OCI-LY1 (cell line): ENCODE measurements at regions not wholly inside any gene's neighbourhood (a gene's known extent, or its start where the extent isn't known, plus 50 kb on each side); places are given as distances from the start of the nearest gene placed in this dataset.

Source experiments
- H2AFZ ChIP-seq: fragments of 200-600 bp; sonication (generic), shearing (Covaris generic); 2 replicates; pipeline ENCODE4 v1.6.0; 2014; ENCODE audit warnings: antibody characterized with exemption, mild to moderate bottlenecking, low read length
- H3F3A ChIP-seq: fragments of 200-600 bp; sonication (generic), shearing (Covaris generic); 2 replicates; pipeline ENCODE4 v1.6.0; 2014; ENCODE audit warnings: mild to moderate bottlenecking, antibody characterized with exemption, low read length, moderate library complexity; ENCODE audit not compliant: insufficient read depth
- H3K27ac ChIP-seq: fragments of 200-600 bp; sonication (generic); 2 replicates; pipeline ENCODE4 v1.5.1; 2014; ENCODE audit warnings: low read length, mixed run types, mild to moderate bottlenecking, low read depth; ENCODE audit not compliant: poor library complexity, severe bottlenecking
- H3K27me3 ChIP-seq: fragments of 200-600 bp; sonication (generic); 2 replicates; pipeline ENCODE4 v1.6.0; 2014; ENCODE audit warnings: antibody characterized with exemption, mild to moderate bottlenecking, low read length, moderate library complexity; ENCODE audit not compliant: insufficient read depth
- H3K36me3 ChIP-seq: fragments of 200-600 bp; sonication (generic); 2 replicates; pipeline ENCODE4 v1.6.1; 2014; ENCODE audit warnings: mild to moderate bottlenecking, antibody characterized with exemption, low read length, moderate library complexity, mixed read lengths; ENCODE audit not compliant: insufficient read depth
- H3K4me1 ChIP-seq: fragments of 200-600 bp; sonication (generic); 2 replicates; pipeline ENCODE4 v1.5.1; 2014; ENCODE audit warnings: mild to moderate bottlenecking, low read length, moderate library complexity; ENCODE audit not compliant: insufficient read depth, severe bottlenecking
- H3K4me2 ChIP-seq: fragments of 200-600 bp; sonication (generic), shearing (Covaris generic); 2 replicates; pipeline ENCODE4 v1.6.1; 2014; ENCODE audit warnings: low read length
- H3K4me3 ChIP-seq: fragments of 200-600 bp; sonication (generic); 2 replicates; pipeline ENCODE4 v1.5.1; 2014; ENCODE audit warnings: low read length, low read depth, mild to moderate bottlenecking, mixed read lengths; ENCODE audit not compliant: poor library complexity, severe bottlenecking
- H3K79me2 ChIP-seq: fragments of 200-600 bp; shearing (Covaris generic); 2 replicates; pipeline ENCODE4 v1.6.1; 2016; ENCODE audit warnings: mixed run types, low read length, mixed read lengths; ENCODE audit not compliant: insufficient read depth
- H3K9ac ChIP-seq: fragments of 200-600 bp; sonication (generic), shearing (Covaris generic); 2 replicates; pipeline ENCODE4 v1.6.1; 2014; ENCODE audit warnings: mild to moderate bottlenecking, low read length, mixed read lengths
- H3K9me2 ChIP-seq: fragments of 200-600 bp; sonication (generic), shearing (Covaris generic); 2 replicates; pipeline ENCODE4 v1.6.1; 2014; ENCODE audit warnings: low read depth, mild to moderate bottlenecking, low read length, mixed read lengths
- H3K9me3 ChIP-seq: fragments of 200-600 bp; shearing (Covaris generic); 2 replicates; pipeline ENCODE4 v1.6.1; 2014; ENCODE audit warnings: low read length, mixed read lengths
- H4K20me1 ChIP-seq: fragments of 200-600 bp; sonication (generic), shearing (Covaris generic); 2 replicates; pipeline ENCODE4 v1.6.0; 2016; ENCODE audit warnings: mild to moderate bottlenecking, low read length; ENCODE audit not compliant: insufficient read depth
- EZH2 ChIP-seq: fragments of 200-600 bp; sonication (generic), shearing (Covaris generic); IDR thresholded peaks from 2 replicates; pipeline ENCODE4 v1.8.0; 2017; ENCODE audit warnings: borderline replicate concordance, mixed run types, mild to moderate bottlenecking, antibody characterized with exemption, low read length, moderate library complexity, mixed read lengths
- TF ChIP-seq, protein P1 (sequence below): fragments of 200-600 bp; sonication (generic), shearing (Covaris generic); IDR thresholded peaks from 2 replicates; pipeline ENCODE4 v1.5.1; 2017; ENCODE audit warnings: mild to moderate bottlenecking, antibody characterized with exemption, low read length, moderate library complexity, mixed read lengths

DNA sequence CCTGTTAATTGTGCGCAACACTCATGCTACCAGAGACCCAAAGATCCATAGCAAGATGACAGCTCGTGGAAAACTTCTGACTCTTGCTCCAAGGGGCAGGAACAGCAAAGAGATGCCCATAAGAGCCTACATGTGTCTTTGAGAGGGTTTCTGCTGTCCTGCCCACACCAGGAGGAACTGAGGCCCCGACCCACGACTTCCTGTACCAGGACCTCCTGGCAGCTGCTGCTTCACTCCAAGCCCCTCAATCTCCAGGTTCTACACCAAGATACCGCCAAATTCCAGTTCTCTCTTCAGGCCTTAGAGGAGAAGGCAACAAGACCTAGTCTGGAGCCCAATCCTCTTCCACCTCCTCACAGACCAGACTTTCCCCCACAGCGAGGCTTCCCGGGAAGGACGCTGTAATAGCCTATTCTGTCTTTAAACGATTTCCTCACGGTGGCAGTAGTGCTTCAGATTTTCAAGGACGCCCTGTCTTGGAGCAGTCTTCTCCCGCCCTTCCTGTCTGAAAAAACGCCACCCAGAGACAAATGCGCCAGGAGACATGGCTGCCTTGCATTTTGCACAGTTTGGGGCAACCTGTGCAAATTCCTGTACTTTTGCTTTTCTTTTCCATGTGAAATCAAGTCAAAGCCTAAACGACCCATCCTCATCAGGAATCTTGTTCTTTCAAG, 230.2 kb upstream of the STK26 start:
- peak overlapping the region; percentile 90 for H3K27ac ChIP-seq

DNA sequence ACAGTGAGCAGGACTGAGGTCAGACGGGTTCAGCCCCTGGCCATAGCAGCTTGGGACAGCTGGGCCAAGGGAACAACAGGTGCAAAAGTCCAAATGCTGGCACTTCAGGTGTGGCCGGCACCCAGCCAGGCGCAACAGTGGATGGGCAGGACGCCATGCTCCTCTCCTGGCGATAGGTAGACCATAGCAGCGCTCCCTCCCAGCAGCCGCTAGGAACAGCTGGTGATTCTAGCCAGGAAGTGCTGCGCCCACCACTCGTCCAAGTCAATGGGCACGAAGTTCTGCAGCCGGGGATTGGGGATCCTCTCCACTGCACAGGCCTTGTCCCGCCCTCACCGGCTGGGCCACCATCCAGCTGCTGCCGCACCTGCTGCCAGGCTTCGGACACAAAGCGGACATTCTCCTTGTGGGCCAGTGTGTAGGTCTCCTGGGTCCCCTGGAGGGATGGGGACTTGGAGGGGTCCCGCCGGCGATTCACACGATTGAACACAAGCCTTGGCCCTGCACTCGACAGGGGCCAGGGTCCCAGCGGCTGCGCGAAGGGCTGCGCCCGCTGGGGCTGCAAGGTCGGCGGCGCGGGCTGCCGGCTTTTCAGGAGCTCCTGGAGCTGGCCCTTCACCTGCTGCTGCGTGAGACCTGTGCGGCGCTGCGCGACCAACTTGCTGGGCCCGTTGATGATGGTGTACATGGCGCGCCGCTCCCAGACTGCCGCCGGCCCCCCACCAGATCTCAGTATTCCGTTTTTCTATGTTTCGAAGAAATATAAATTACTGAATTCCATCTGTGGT, 227.5 kb upstream of the STK26 start:
- Histone ChIP-seq H3F3A (no peaks in the 10 kb centered on the region), H3K4me1 (peaks cover 27% of the 10 kb centered on the region), H3K27me3 (no peaks in the 10 kb centered on the region), H3K36me3 (no peaks in the 10 kb centered on the region), H3K9ac (no peak overlapping the region), H3K4me3 (no peak overlapping the region), H4K20me1 (no peaks in the 10 kb centered on the region), H3K9me3 (no peaks in the 10 kb centered on the region), H3K4me2 (no peak overlapping the region), H3K27ac (no peak overlapping the region), H3K9me2 (no peaks in the 10 kb centered on the region), H2AFZ (no peak overlapping the region), H3K79me2 (no peaks in the 10 kb centered on the region)
- TF ChIP-seq, protein P1, sequence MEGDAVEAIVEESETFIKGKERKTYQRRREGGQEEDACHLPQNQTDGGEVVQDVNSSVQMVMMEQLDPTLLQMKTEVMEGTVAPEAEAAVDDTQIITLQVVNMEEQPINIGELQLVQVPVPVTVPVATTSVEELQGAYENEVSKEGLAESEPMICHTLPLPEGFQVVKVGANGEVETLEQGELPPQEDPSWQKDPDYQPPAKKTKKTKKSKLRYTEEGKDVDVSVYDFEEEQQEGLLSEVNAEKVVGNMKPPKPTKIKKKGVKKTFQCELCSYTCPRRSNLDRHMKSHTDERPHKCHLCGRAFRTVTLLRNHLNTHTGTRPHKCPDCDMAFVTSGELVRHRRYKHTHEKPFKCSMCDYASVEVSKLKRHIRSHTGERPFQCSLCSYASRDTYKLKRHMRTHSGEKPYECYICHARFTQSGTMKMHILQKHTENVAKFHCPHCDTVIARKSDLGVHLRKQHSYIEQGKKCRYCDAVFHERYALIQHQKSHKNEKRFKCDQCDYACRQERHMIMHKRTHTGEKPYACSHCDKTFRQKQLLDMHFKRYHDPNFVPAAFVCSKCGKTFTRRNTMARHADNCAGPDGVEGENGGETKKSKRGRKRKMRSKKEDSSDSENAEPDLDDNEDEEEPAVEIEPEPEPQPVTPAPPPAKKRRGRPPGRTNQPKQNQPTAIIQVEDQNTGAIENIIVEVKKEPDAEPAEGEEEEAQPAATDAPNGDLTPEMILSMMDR: no peak
- TF ChIP-seq EZH2: no peak

More for the DNA sequence above, 230.2 kb upstream of the STK26 start:
- Histone ChIP-seq H3F3A (no peaks in the 10 kb centered on the region), H3K27me3 (no peaks in the 10 kb centered on the region), H3K4me3 (peak overlapping the region; percentile 59), H3K4me2 (peak overlapping the region; percentile 78), H3K79me2 (no peaks in the 10 kb centered on the region), H4K20me1 (no peaks in the 10 kb centered on the region), H3K9me2 (no peaks in the 10 kb centered on the region), H2AFZ (no peak overlapping the region; the same call in none of the 2 replicates), H3K9ac (peak overlapping the region; percentile 69), H3K4me1 (peaks cover 27% of the 10 kb centered on the region), H3K9me3 (no peaks in the 10 kb centered on the region), H3K36me3 (no peaks in the 10 kb centered on the region)
- no peak for TF ChIP-seq EZH2
- TF ChIP-seq, protein P1: peak; percentile 51; the same call in 1 of the 2 replicates

DNA sequence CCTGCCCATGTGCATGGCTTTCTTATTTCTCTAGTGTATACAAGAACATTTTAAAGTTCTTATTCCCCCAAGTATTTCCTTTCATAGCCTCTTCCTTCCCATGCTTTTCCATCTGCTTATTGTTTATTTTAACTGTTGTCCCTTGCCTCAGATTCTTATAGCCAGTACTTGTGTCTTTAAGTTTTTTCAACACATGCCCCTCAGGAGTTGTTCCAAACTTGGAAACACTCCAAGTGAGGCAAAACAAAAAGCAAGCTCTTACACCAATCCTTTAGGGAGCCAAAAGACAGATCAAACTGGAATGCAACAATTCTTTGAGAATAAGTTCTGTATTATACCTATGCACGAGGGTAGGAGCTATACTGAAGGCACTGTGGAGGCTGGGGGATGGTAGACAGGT, 222.0 kb upstream of the STK26 start:
- Histone ChIP-seq H3F3A (no peaks in the 10 kb centered on the region), H3K4me2 (peak overlapping the region; percentile 54), H3K4me1 (peaks cover 29% of the 10 kb centered on the region), H3K4me3 (no peak overlapping the region), H3K9me2 (no peaks in the 10 kb centered on the region), H3K27me3 (no peaks in the 10 kb centered on the region), H3K27ac (no peak overlapping the region), H3K9me3 (no peaks in the 10 kb centered on the region), H3K36me3 (no peaks in the 10 kb centered on the region), H3K79me2 (no peaks in the 10 kb centered on the region), H3K9ac (no peak overlapping the region), H2AFZ (peak overlapping the region; percentile 75), H4K20me1 (no peaks in the 10 kb centered on the region)
- TF ChIP-seq, protein P1: no peak
- TF ChIP-seq EZH2: no peak
